MM.1S (cell line): ENCODE measurements at regions not wholly inside any gene's neighbourhood (a gene's known extent, or its start where the extent isn't known, plus 50 kb on each side); places are given as distances from the start of the nearest gene placed in this dataset.

Experiments used
- EZH2phosphoT487 ChIP-seq: fragments of 300-600 bp; sonication (generic); IDR thresholded peaks from 2 replicates; pipeline ENCODE4 v1.6.1; 2018; ENCODE audit warnings: antibody characterized with exemption, low read length
- TF ChIP-seq, protein P1 (sequence below): fragments of 300-600 bp; sonication (generic); IDR thresholded peaks from 2 replicates; pipeline ENCODE4 v1.5.1; 2016; ENCODE audit warnings: antibody characterized with exemption, low read length, mixed read lengths

DNA sequence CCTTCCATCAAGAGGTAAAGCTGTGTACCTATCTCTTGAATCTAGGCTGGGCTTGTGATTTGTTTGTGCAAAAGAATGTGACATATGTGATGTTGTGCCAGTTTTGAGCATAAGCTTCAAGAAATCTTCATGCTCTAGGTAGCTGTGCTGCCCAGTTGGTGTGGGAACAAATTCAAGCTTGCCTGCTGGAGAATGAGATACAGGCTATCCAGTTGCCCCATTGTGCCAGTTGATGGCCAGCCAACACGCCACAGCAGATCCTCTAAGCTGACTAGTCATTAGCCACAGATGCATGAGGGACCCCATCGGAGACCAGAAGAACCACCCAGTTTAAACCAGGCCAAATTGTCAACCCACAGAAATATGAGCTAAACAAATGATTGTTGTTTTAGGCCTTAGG is 180.5 kb upstream of the MPHOSPH6 start:
- TF ChIP-seq, protein P1, sequence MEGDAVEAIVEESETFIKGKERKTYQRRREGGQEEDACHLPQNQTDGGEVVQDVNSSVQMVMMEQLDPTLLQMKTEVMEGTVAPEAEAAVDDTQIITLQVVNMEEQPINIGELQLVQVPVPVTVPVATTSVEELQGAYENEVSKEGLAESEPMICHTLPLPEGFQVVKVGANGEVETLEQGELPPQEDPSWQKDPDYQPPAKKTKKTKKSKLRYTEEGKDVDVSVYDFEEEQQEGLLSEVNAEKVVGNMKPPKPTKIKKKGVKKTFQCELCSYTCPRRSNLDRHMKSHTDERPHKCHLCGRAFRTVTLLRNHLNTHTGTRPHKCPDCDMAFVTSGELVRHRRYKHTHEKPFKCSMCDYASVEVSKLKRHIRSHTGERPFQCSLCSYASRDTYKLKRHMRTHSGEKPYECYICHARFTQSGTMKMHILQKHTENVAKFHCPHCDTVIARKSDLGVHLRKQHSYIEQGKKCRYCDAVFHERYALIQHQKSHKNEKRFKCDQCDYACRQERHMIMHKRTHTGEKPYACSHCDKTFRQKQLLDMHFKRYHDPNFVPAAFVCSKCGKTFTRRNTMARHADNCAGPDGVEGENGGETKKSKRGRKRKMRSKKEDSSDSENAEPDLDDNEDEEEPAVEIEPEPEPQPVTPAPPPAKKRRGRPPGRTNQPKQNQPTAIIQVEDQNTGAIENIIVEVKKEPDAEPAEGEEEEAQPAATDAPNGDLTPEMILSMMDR: no peak
- TF ChIP-seq EZH2phosphoT487: no peak
